GM19372 (cell line): ENCODE measurements at regions not wholly inside any gene's neighbourhood (a gene's known extent, or its start where the extent isn't known, plus 50 kb on each side); places are given as distances from the start of the nearest gene placed in this dataset.
"Not testable (repeated sequence)": the region's sequence is repeated elsewhere in the genome, so short reads cannot be mapped to it uniquely, and the experiment has no call there.

Source experiments
- ATAC-seq: cut with Tn5 transposase; IDR thresholded peaks from one replicate; pipeline ENCODE4 v1.9.1; 2021; ENCODE audit warnings: mild to moderate bottlenecking, low read depth, moderate library complexity; ENCODE audit not compliant: unreplicated experiment

- no peak for ATAC-seq
These were observed 113.3 kb upstream of the TMTC4 start for GRCh38 chr13:100787899-100788298.

DNA sequence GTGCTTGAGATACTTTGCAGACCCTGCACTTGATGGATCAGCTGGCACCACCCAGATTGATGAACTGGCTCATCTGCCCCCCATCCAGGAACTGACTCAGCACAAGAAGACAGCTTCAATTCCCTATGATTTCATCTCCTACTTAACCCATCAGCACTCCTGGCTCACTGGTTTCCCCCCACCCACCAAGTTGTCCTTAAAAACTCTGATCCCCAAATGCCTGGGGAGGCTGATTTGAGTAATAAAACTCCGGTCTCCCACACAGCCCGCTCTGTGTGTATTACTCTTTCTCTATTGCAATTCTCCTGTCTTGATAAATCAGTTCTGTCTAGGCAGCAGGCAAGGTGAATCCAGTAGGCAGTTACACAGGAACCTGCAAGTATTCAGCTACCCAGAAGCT, 102.1 kb upstream of the TMTC4 start:
- not testable (repeated sequence) for ATAC-seq

DNA sequence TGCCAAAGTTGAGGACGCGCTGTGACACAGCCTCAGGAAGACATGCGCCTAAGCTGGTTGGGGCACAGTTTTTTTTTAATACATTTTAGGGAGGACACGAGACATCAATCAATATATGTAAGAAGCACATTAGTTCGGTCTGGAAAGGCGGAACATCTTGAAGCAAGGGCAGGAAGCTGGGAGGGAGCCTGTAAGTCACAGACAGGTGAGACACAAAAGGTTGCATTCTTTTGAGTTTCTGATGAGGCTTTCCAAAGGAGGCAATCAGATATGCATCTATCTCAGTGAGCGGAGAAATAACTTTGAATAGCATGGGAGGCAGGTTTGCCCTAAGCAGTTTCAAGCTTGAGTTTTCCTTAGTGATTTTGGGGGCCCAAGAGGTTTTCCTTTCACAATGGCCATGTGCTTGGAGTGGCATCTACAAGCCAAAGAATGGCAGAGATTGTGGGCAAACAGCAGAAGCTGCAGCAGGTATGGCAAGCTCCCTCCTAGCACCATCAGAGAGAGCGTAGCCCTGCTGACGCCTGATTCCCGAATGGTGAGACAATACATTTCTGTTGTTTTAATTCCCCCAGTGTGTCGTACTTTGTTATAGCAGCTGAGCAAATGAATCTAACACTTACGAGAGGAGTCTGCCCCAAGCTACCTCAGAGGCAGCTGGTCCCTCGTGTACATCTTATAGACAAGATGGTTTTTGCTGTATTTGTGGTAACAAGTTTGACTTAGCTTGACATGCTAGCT, 99.5 kb upstream of the TMTC4 start:
- no peak for ATAC-seq

- ATAC-seq = no peak
These were observed 98.8 kb upstream of the TMTC4 start for GRCh38 chr13:100773429-100773828.

DNA sequence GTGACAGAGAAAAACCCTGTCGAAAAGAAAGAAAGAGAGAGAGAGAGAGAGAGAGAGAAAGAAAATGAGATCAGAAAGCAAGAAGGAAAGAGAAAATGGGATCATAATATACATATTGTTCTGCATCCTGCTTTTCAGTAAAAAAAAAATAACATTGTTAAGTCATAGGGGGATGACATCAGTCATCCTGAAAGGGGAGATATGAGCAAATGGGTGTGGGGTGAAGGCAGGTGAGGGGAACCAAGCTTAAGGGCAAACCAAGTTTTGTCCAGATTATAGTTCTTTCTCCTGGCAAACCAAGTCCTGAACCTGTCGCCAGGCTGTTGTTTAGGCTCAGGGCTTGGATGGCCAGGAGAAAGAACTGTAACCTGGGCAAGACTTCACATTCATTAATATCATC, 92.6 kb upstream of the TMTC4 start:
- no peak for ATAC-seq

DNA sequence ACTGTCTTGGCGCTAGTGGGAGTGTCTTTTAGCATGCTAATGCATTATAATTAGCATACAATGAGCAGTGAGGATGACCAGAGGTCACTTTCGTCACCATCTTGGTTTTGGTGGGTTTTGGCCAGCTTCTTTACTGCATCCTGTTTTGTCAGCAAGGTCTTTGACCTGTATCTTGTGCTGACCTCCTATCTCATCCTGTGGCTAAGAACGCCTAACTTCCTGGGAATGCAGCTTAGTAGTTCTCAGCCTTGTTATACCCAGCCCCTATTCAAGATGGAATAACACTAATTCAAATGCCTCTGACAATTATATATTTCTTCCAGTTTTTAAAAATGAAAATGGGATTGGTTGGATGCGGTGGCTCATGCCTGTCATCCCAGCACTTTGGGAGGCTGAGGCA, 92.0 kb upstream of the TMTC4 start:
- not testable (repeated sequence) for ATAC-seq

DNA sequence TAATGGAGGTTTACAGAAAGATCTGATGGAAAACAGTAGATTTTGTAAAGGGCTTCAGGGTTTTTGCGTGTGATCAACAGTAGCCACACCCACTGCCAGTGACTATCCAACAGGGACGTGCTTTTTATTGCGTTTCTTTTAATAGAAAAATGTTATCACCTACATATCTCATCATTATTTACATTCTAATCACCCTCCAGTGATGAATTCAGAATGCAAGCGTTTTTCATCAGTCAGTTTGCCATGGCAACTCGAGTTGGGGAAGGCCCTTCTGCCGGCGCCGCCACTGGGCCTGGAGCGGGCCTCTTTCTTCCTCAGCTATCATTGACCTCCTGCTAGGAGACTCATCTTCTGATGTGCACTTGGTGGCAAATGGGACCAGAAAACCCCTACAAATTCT, 90.3 kb upstream of the TMTC4 start:
- no peak for ATAC-seq

- not testable (repeated sequence) for ATAC-seq
These were observed 87.5 kb upstream of the TMTC4 start for GRCh38 chr13:100762126-100762525.

- ATAC-seq = no peak
These were observed 81.3 kb upstream of the TMTC4 start for GRCh38 chr13:100755891-100756290.

- no peak for ATAC-seq
These were observed 79.9 kb upstream of the TMTC4 start for GRCh38 chr13:100754459-100754858.

GRCh38 chr13:100753376-100753775, 78.8 kb upstream of the TMTC4 start:
- ATAC-seq = no peak

DNA sequence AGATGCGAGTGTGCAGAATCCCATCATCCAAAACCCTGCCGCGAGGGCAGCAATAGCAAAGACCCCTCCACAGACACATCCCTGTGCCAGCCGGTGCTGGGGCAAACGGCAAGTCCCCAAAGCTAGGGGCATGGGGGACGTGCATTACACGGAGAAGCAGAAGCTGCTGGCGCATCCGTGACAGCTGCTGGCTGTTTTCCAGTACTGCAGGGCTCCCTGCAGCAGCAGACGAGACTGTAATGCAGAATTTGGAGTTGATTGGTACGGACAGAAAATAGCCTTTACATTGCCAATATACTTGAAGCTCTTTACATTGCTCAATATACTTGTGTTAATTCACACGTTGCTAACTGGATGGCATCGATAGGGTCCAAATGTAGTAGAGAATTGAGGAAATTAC, 77.2 kb upstream of the TMTC4 start:
- no peak for ATAC-seq

GRCh38 chr13:100746953-100747683, 72.5 kb upstream of the TMTC4 start:
- no peak for ATAC-seq

GRCh38 chr13:100738176-100738855, 63.7 kb upstream of the TMTC4 start:
- ATAC-seq = no peak

DNA sequence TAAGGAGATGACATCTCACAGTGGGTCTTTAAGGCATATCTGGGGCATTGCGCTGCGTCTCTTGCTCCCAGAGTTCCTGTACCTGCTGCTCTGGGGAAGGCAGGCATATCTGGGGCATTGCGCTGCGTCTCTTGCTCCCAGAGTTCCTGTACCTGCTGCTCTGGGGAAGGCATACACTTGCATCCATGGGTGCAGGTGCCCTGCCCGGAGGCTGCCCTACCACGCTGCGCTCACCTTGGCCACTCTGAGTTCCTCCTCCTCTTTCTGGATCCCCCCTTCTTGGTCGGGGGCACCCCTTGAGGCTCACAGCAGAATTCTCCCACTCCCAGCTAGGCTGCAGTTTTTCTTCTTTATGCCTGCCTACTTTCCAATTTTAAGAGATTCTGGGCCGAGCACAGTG, 60.9 kb upstream of the TMTC4 start:
- ATAC-seq = no peak

DNA sequence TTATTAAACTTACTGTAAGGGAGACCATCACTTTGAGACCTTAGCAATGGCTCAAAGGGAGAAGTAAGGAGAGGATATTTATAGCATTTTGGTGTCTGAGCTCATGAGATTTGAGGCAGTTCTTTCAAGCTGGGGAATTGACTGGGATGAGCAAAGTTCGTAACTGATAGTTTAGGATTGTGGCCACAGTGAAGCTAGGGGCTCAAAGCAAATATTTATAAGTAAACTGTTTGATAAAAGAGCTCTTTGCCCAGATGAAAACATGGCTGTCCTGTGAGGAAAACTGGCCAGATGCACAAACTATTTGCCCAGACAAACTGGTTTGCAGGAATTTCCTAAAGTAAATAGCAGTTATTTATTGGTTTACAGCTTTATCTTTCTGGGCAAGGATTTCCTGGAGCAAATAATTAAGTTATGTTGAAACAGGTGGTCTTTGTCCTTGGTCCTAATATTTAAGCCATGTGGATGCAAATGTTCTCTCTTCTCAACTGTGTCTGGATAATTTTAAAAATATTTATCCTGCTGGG, 59.7 kb upstream of the TMTC4 start:
- no peak for ATAC-seq

- ATAC-seq = no peak
These were observed 58.7 kb upstream of the TMTC4 start for GRCh38 chr13:100733261-100733660.

DNA sequence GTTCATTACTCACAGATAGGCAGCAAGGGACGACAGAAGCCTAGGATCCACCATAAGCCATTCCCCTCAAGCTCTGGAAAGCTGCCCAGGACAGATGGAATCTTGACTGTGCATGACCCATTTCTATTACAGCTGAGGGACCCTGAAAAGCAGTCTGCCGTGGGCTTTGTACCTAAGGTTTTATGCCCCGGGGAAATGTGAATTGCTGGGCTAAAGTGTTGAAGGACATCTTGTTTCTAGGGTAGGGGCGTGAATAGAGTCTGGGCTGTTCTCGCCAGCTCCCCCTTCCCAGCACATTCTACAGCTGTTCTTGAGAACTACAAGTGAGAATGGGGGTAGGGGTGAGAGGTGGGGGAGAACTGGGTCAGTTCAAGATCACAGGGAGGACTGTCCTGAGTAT, 53.6 kb upstream of the TMTC4 start:
- no peak for ATAC-seq

DNA sequence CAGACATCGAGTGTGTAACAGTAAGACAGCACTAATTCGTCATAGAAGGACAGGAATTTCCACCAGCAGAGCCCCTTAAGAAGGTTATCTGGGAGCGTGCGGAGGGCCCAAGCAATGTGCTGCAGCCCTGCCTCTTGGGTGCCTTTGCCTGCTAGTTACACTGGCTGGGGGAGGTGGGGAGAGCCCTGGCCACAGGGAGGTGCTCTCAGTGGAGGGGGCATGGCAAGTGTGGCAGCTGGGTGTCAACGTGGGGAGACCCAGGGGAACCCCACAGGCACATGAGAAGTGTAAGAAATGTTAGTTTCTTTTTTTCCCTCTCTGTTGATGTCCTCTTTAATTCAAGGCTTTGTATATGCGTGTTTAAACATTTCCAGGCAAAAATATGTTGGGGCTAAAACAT, 50.9 kb upstream of the TMTC4 start:
- no peak for ATAC-seq

GRCh38 chr13:100724568-100724967, 50.0 kb upstream of the TMTC4 start:
- ATAC-seq = no peak
